Fibroblast of peridontal ligament (primary cell): ENCODE measurements at regions not wholly inside any gene's neighbourhood (a gene's known extent, or its start where the extent isn't known, plus 50 kb on each side); places are given as distances from the start of the nearest gene placed in this dataset.

ENCODE experiments used
- DNase-seq: peaks from one replicate; pipeline ENCODE4 v3.0.0-alpha.2; 2010; ENCODE audit errors: extremely low read depth

- DNase-seq: peak; percentile 19
Measured at GRCh38 chr18:23077493-23078256, 57.6 kb upstream of the CABLES1 start.

- DNase-seq: no peak
Measured at GRCh38 chr18:23085066-23085465, 50.2 kb upstream of the CABLES1 start.
